Endothelial cell of umbilical vein (primary cell): ENCODE measurements at regions not wholly inside any gene's neighbourhood (a gene's known extent, or its start where the extent isn't known, plus 50 kb on each side); places are given as distances from the start of the nearest gene placed in this dataset.

Experiments used
- BruUV-seq: library from RNA; stranded (reverse); fragments of 400-500 nt; replicated peaks from 2 replicates; lab custom pipeline; 2021; lab: Mats Ljungman, UMichigan
- CTCF ChIA-PET: fragments of 300-600, 350-600 bp; sonication (Branson Sonifier 250); formaldehyde crosslinking; loops from one replicate; lab custom pipeline; 2021; ENCODE audit warnings: antibody characterized with exemption, inconsistent platforms; lab: Charles Lee
- POLR2A ChIA-PET: fragments of 300-600, 350-600 bp; sonication (Branson Sonifier 250); formaldehyde crosslinking; loops from one replicate; lab custom pipeline; 2021; ENCODE audit warnings: antibody characterized with exemption, inconsistent platforms; lab: Charles Lee
- DNase-seq: peaks from one replicate; pipeline ENCODE4 v3.0.0-alpha.2; 2011; ENCODE audit warnings: low read depth, low spot score
- FAIRE-seq: peaks from 2 replicates; lab custom pipeline; 2011; peaks lifted over from hg19 to GRCh38; lab: Jason Lieb, UNC
- H2AFZ ChIP-seq: 2 replicates; pipeline ENCODE4 v1.6.0; 2012; ENCODE audit warnings: low read depth, low read length, control low read depth, inconsistent platforms
- H3K27ac ChIP-seq: 2 replicates; pipeline ENCODE4 v1.5.1; 2011; ENCODE audit warnings: low read depth, mild to moderate bottlenecking, control low read depth, low read length, moderate library complexity; ENCODE audit not compliant: insufficient read depth
- H3K27me3 ChIP-seq, 2 experiments: 2 replicates each; pipeline versions ENCODE4 v1.6.0 to v1.6.1; 2011; ENCODE audit warnings: low read length in 2 of 2, mixed read lengths in 1 of 2; ENCODE audit not compliant: control insufficient read depth in 2 of 2, insufficient read depth in 2 of 2
- H3K36me3 ChIP-seq, 2 experiments: 2 replicates in 1 of 2; 3 replicates in 1 of 2; pipeline ENCODE4 v1.5.1; 2011; ENCODE audit warnings: low read length in 2 of 2, mild to moderate bottlenecking in 1 of 2, moderate library complexity in 1 of 2; ENCODE audit not compliant: control insufficient read depth in 2 of 2, insufficient read depth in 2 of 2; ENCODE audit errors: extremely low read depth in 1 of 2
- H3K4me1 ChIP-seq: 3 replicates; pipeline ENCODE4 v1.5.1; 2011; ENCODE audit warnings: mild to moderate bottlenecking, low read length; ENCODE audit not compliant: control insufficient read depth, insufficient read depth; ENCODE audit errors: extremely low read depth
- H3K4me2 ChIP-seq: 2 replicates; pipeline ENCODE4 v1.6.1; 2011; ENCODE audit warnings: low read length, control low read depth, mixed read lengths; ENCODE audit not compliant: insufficient read depth
- H3K4me3 ChIP-seq, 3 experiments: fragments of 200-600 bp in 1 of 3; sonication (generic), shearing (Covaris generic) in 1 of 3; replicated peaks in 1 of 3; 2 replicates each; pipeline ENCODE4 v1.5.1; 2011 to 2016; ENCODE audit warnings: control low read depth in 3 of 3, low read length in 3 of 3, mild to moderate bottlenecking in 2 of 3, inconsistent platforms in 1 of 3, low read depth in 1 of 3, moderate library complexity in 1 of 3; ENCODE audit not compliant: insufficient read depth in 1 of 3
- H3K79me2 ChIP-seq: 2 replicates; pipeline ENCODE4 v1.6.0; 2012; ENCODE audit warnings: low read length, inconsistent platforms; ENCODE audit not compliant: control insufficient read depth, insufficient read depth
- H3K9ac ChIP-seq: replicated peaks from 2 replicates; pipeline ENCODE3; 2011; ENCODE audit warnings: low read length, control low read depth; ENCODE audit not compliant: insufficient read depth; ENCODE audit errors: extremely low read depth
- H3K9me1 ChIP-seq: replicated peaks from 3 replicates; pipeline ENCODE4 v1.6.0; 2011; ENCODE audit warnings: mild to moderate bottlenecking, low read length; ENCODE audit not compliant: control insufficient read depth, insufficient read depth; ENCODE audit errors: extremely low read depth
- H3K9me3 ChIP-seq: replicated peaks from 2 replicates; pipeline ENCODE4 v1.5.1; 2012; ENCODE audit warnings: low read length, inconsistent platforms; ENCODE audit not compliant: control insufficient read depth, insufficient read depth
- H4K20me1 ChIP-seq: replicated peaks from 2 replicates; pipeline ENCODE3; 2011; ENCODE audit warnings: mild to moderate bottlenecking, low read length; ENCODE audit not compliant: control insufficient read depth, insufficient read depth; ENCODE audit errors: extremely low read depth
- EZH2 ChIP-seq: IDR thresholded peaks from 2 replicates; pipeline ENCODE4 v1.6.1; 2012; ENCODE audit warnings: borderline replicate concordance, low read depth, mild to moderate bottlenecking, moderate library complexity, low read length, inconsistent platforms; ENCODE audit not compliant: severe bottlenecking
- FOS ChIP-seq: IDR thresholded peaks from 2 replicates; pipeline ENCODE4 v1.6.1; 2011; ENCODE audit warnings: mild to moderate bottlenecking, low read length, moderate library complexity, borderline replicate concordance; ENCODE audit not compliant: insufficient read depth
- GATA2 ChIP-seq: IDR thresholded peaks from 2 replicates; pipeline ENCODE4 v1.7.0; 2011; ENCODE audit warnings: low read depth, mild to moderate bottlenecking, moderate library complexity, mixed read lengths, low read length; ENCODE audit not compliant: insufficient read length, insufficient read depth
- JUN ChIP-seq: IDR thresholded peaks from 2 replicates; pipeline ENCODE4 v1.6.1; 2011; ENCODE audit warnings: borderline replicate concordance, low read depth; ENCODE audit not compliant: insufficient read length, insufficient read depth
- MYC ChIP-seq: IDR thresholded peaks from one replicate; pipeline ENCODE4 v1.6.1; 2011; ENCODE audit warnings: mild to moderate bottlenecking, low read depth, low read length
- POLR2A ChIP-seq: IDR thresholded peaks from 2 replicates; pipeline ENCODE4 v1.6.1; 2012; ENCODE audit warnings: low read depth, mild to moderate bottlenecking, control low read depth, low read length
- POLR2AphosphoS5 ChIP-seq: IDR thresholded peaks from 2 replicates; pipeline ENCODE4 v1.6.1; 2012; ENCODE audit warnings: low read depth, mild to moderate bottlenecking, control low read depth, low read length, moderate library complexity; ENCODE audit not compliant: insufficient read depth
- dilution Hi-C: fragments of 300-500 bp; cut with MboI; formaldehyde crosslinking; loops from one replicate; pipeline ENCODE4 v1.15.0; 2019; ENCODE audit warnings: low sequenced_read_pairs; ENCODE audit not compliant: extremely low pct_ligation_motif_present
- intact Hi-C: fragments of 100-400 bp; cut with micrococcal nuclease; formaldehyde crosslinking; loops from one replicate; pipeline ENCODE4 v1.10.0; 2022
- TF ChIP-seq, protein P1 (sequence below): IDR thresholded peaks from 2 replicates; pipeline ENCODE4 v1.6.1; 2011; ENCODE audit not compliant: insufficient read depth, insufficient read length
- TF ChIP-seq, protein P2 (sequence below), 2 donors: IDR thresholded peaks; 1 replicate in 1 of 2; 2 replicates in 1 of 2; pipeline ENCODE4 v1.5.1; 2011; ENCODE audit warnings: low read length in 2 of 2, mild to moderate bottlenecking in 2 of 2, moderate library complexity in 2 of 2, control low read depth in 1 of 2, inconsistent platforms in 1 of 2, low read depth in 1 of 2; ENCODE audit not compliant: insufficient read depth in 1 of 2; ENCODE audit errors: extremely low read depth in 1 of 2

- CTCF ChIA-PET, result interaction anchor here (1.1 kb wide), 1 partner anchor 17 kb away, joined by 8 read pairs; no protein-coding TSS in a partner anchor
- Histone ChIP-seq H3K4me2 (no peak overlapping the region), H3K27me3 (no peaks in the 10 kb centered on the region), H4K20me1 (no peaks in the 10 kb centered on the region), H3K9ac (no peak overlapping the region), H3K9me3 (no peaks in the 10 kb centered on the region), H2AFZ (peak overlapping the region; percentile 20), H3K9me1 (no peaks in the 10 kb centered on the region), H3K4me1 (peaks cover 11% of the 10 kb centered on the region), H3K36me3 (no peaks in the 10 kb centered on the region), H3K4me3 (no peak overlapping the region), H3K79me2 (no peaks in the 10 kb centered on the region), H3K27ac (no peak overlapping the region)
- no peak for FAIRE-seq
- POLR2A ChIA-PET, result no interaction called here
- DNase-seq, result no peak
- dilution Hi-C loops (no loop called here), intact Hi-C loops (no loop called here)
- TF ChIP-seq POLR2AphosphoS5 (no peak), FOS (no peak), POLR2A (no peak), MYC (no peak), EZH2 (no peak), GATA2 (no peak), JUN (no peak)
- TF ChIP-seq, protein P1, sequence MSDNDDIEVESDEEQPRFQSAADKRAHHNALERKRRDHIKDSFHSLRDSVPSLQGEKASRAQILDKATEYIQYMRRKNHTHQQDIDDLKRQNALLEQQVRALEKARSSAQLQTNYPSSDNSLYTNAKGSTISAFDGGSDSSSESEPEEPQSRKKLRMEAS, result no peak
- TF ChIP-seq, protein P2, sequence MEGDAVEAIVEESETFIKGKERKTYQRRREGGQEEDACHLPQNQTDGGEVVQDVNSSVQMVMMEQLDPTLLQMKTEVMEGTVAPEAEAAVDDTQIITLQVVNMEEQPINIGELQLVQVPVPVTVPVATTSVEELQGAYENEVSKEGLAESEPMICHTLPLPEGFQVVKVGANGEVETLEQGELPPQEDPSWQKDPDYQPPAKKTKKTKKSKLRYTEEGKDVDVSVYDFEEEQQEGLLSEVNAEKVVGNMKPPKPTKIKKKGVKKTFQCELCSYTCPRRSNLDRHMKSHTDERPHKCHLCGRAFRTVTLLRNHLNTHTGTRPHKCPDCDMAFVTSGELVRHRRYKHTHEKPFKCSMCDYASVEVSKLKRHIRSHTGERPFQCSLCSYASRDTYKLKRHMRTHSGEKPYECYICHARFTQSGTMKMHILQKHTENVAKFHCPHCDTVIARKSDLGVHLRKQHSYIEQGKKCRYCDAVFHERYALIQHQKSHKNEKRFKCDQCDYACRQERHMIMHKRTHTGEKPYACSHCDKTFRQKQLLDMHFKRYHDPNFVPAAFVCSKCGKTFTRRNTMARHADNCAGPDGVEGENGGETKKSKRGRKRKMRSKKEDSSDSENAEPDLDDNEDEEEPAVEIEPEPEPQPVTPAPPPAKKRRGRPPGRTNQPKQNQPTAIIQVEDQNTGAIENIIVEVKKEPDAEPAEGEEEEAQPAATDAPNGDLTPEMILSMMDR (IDR thresholded peaks at IDR 0.05; ENCODE audit: extremely low read depth in 1 of 2, insufficient read depth in 1 of 2, low read depth in 1 of 2, low read length in 2 of 2), result no peak
- BruUV-seq, result no TSS peak
Measured at GRCh38 chr4:123840197-123840596, 443.6 kb downstream of the SPRY1 start.
